ENCODE measurements at regions not wholly inside any gene's neighbourhood (a gene's known extent, or its start where the extent isn't known, plus 50 kb on each side); places are given as distances from the start of the nearest gene placed in this dataset.

GRCh38 chr9:75713335-75713734 lies 177.1 kb upstream of the PCSK5 start:
- POLR2A ChIA-PET, result no interaction called here
- H3K4me3 ChIP-seq (replicated peaks in 1 of 3; ENCODE audit: insufficient read depth in 1 of 3, low read depth in 2 of 3, low read length in 3 of 3), result no peak overlapping the region
- intact Hi-C loops (cut with micrococcal nuclease; ENCODE audit: unreplicated experiment), result no loop called here

More at GRCh38 chr9:75713335-75713734, 177.1 kb upstream of the PCSK5 start:
- no peak for DNase-seq (ENCODE audit: low spot score)
- Histone ChIP-seq H3K27me3 (ENCODE audit: control insufficient read depth in 1 of 2, insufficient read depth in 2 of 2, low read length in 2 of 2) (no peaks in the 10 kb centered on the region), H3K79me2 (ENCODE audit: insufficient read depth, low read length) (no peaks in the 10 kb centered on the region), H3K9me3 (ENCODE audit: low read length) (no peaks in the 10 kb centered on the region), H2AFZ (ENCODE audit: low read length) (no peak overlapping the region), H3K36me3 (replicated peaks in 1 of 2; ENCODE audit: control insufficient read depth in 1 of 2, insufficient read depth in 2 of 2, low read length in 2 of 2) (no peaks in the 10 kb centered on the region), H3K27ac (ENCODE audit: extremely low read length, insufficient read depth, low read length) (no peak overlapping the region), H3K9ac (ENCODE audit: insufficient read depth, low read depth, low read length) (no peak overlapping the region), H3K4me2 (ENCODE audit: low read depth, low read length) (no peak overlapping the region), H4K20me1 (ENCODE audit: insufficient read depth, low read length) (no peaks in the 10 kb centered on the region), H3K4me1 (ENCODE audit: insufficient read depth, low read length) (no peaks in the 10 kb centered on the region)
- no peak for FAIRE-seq
- in situ Hi-C loops (cut with HindIII; ENCODE audit: extremely low pct_ligation_motif_present, low pct_unique_long_range_greater_than_20kb), result no loop called here
- no peak for TF ChIP-seq ZNF792 (CRISPR knock-in tag; IDR thresholded peaks at IDR 0.05)
- TF ChIP-seq SMYD3 (CRISPR knock-in tag; IDR thresholded peaks at IDR 0.05), result no peak
- TF ChIP-seq SOX6 (IDR thresholded peaks at IDR 0.05), result no peak
- no peak for TF ChIP-seq SOX6 (CRISPR knock-in tag; IDR thresholded peaks at IDR 0.05)
- no peak for TF ChIP-seq ZSCAN9 (CRISPR knock-in tag; IDR thresholded peaks at IDR 0.05; ENCODE audit: borderline replicate concordance)
- no peak for TF ChIP-seq NR2F2 (IDR thresholded peaks at IDR 0.05; ENCODE audit: borderline replicate concordance, low read depth)
- TF ChIP-seq NFIC (IDR thresholded peaks at IDR 0.05; ENCODE audit: low read length), result no peak
- no peak for TF ChIP-seq POLR2G (IDR thresholded peaks at IDR 0.05; ENCODE audit: low read depth, low read length)
- no peak for TF ChIP-seq ZNF33A (CRISPR knock-in tag; IDR thresholded peaks at IDR 0.05; ENCODE audit: borderline replicate concordance)
- TF ChIP-seq ZNF713 (CRISPR knock-in tag; IDR thresholded peaks at IDR 0.05), result no peak
- TF ChIP-seq NPAS2 (CRISPR knock-in tag; IDR thresholded peaks at IDR 0.05; ENCODE audit: borderline replicate concordance), result no peak
- no peak for TF ChIP-seq ZNF777 (CRISPR knock-in tag; IDR thresholded peaks at IDR 0.05)
- no peak for TF ChIP-seq ZC3H4 (CRISPR knock-in tag; IDR thresholded peaks at IDR 0.05; ENCODE audit: borderline replicate concordance)
- no peak for TF ChIP-seq BHLHE40 (IDR thresholded peaks at IDR 0.05; ENCODE audit: low read length)
- no peak for TF ChIP-seq RARA (CRISPR knock-in tag; IDR thresholded peaks at IDR 0.05)
- TF ChIP-seq PREB (CRISPR knock-in tag; IDR thresholded peaks at IDR 0.05), result no peak
- TF ChIP-seq ZNF773 (CRISPR knock-in tag; IDR thresholded peaks at IDR 0.05; ENCODE audit: borderline replicate concordance), result no peak
- TF ChIP-seq PBX2 (CRISPR knock-in tag; IDR thresholded peaks at IDR 0.05), result no peak
- ATAC-seq, result no peak
- no TSS peak for BruUV-seq (replicated peaks)
- CTCF ChIA-PET (ENCODE audit: low intra/inter-chr PET ratio, low total read pairs), result no interaction called here
- WGBS (ENCODE audit: low lambda C conversion rate), result 2% methylated on average over 4 of the region's 4 CpGs
